ACHN (cell line): ENCODE measurements at regions not wholly inside any gene's neighbourhood (a gene's known extent, or its start where the extent isn't known, plus 50 kb on each side); places are given as distances from the start of the nearest gene placed in this dataset.

Source experiments
- DNase-seq: peaks from one replicate; pipeline ENCODE4 v3.0.0-alpha.2; 2015
- in situ Hi-C: cut with HindIII; loops from 2 replicates; pipeline ENCODE4 v1.10.0; 2017; ENCODE audit warnings: low sequenced_read_pairs, low pct_ligation_motif_present, low pct_unique_long_range_greater_than_20kb

DNA sequence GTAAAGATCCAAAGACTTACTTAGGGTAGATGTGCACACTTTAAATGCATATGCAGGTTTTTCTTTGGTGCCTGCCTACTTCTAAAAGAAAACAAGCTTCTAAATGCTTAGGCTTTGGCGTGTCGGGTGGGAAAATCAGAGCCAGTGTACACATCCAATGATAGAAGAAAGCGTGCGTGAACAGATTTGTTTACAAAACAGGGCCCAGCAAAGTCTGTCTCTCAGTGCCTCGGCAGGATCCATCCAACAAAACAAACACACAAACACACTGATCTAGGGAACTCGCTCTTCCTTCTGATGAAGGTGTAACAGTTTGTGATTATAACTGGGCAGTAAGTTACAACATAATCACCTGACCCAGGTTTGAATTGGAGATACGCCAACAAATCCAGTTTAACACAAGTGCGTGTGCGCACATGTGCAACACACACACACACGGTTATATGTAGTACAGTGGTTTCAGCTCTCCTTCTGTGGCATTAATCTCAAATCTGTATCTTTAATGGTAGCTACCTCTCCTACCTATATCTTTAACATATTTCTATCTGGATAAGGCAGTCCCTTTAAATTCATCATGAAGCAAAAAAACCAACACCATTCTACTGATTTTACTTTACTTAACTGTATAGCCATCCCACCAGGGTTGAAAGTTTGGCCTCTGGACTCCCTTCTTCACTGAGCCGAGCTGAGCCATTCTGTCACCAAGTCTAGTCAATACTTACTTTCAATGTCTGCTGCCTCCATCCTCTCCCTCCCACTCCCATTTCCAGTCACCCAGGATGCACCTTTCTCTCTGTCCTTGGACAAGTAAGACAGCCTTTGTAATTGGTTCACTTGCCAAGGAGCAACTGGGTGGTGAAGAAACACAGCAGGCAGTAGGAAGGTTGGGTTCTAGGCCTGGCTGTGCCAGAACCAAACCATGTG lies 184.4 kb upstream of the KLF14 start:
- DNase-seq, result no peak
- in situ Hi-C loops, result no loop called here

GRCh38 chr7:130919316-130920103 lies 185.5 kb upstream of the KLF14 start:
- in situ Hi-C loops, result no loop called here
- DNase-seq, result no peak

DNA sequence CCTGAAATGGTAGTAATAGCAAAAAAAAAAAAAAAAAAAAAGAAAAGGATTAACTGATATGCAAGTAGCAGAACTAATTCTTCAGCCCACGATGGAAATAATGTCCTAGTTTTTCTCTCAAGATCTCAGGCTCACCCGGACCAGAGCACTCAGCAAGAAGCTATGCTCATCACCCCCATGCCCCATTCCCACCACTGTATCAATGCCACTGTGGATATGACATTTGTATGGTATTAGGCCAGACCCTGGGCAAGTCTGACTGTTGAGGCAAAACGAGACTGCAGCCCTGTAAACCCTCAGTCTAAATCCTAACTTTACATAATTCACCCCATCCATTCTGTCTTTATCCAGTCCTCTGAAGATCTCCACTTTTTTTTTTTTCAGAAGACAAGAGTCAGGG lies 186.1 kb upstream of the KLF14 start:
- in situ Hi-C loops, result no loop called here
- no peak for DNase-seq

DNA sequence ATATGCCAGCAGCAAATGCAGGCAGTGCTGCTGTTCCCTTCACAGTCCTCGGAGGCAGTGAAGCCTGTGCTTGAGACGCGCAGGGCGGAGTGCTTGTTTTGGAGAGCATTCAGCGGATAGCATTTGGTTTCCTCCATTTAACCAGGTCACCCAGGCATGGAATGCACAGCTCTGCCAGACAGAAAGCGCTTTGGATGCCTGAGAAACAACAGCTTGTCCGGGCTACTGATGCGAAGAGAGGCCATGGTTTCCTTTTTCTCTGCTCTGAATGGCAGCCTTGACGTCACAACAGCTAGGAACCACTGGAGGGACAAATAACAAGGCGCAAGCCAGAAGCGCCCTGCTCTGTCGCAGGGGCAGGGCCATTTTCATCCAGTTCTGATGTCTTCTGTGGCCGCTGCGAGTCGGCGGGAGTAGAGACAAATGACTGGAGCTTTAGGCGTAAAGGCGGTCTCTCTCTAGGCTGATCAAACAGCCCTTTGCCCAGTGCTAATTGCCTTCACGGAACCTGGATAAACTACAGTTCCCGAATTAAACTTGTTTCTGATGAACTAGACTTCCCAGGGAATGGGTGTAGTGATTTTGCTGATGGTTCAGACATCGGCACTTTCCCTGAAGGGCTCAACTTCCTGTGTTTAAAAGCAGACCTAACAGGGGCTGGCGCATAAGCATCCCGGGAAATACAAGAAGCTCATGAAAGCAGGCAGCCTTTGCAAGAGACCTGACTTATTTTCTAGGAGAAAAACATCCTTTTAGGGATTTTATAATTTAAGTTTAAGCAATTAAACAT lies 187.6 kb upstream of the KLF14 start:
- in situ Hi-C loops, result no loop called here
- peak; percentile 99 for DNase-seq

GRCh38 chr7:130922206-130923112 lies 188.5 kb upstream of the KLF14 start:
- in situ Hi-C loops, result no loop called here
- no peak for DNase-seq

- in situ Hi-C loops, result no loop called here
- DNase-seq, result no peak
These were observed 189.4 kb upstream of the KLF14 start for GRCh38 chr7:130923365-130923764.

GRCh38 chr7:130923930-130924329 lies 189.9 kb upstream of the KLF14 start:
- no peak for DNase-seq
- in situ Hi-C loops, result no loop called here

- in situ Hi-C loops, result no loop called here
- DNase-seq, result no peak
These were observed 191.3 kb upstream of the KLF14 start for GRCh38 chr7:130925136-130925794.

- DNase-seq, result no peak
These were observed 192.1 kb upstream of the KLF14 start for GRCh38 chr7:130926001-130926691.

DNA sequence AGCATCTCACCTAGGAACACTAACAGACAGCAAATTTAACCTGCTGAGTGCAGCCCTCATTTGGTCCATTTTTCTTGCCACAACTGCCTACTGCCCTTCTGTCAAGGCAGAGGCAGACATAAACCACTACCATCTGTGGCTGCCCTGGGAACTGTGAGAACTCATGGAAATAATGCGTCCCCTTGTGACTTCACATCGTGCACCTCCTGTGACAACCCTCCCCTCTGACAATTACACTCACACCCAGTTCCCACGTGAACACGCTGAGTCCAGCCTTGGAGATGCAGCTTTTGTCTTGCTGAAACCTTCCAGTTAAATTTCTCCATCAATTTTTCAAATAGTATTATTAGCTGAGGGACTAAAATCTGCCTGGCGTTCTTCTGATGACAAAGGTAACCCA lies 193.1 kb upstream of the KLF14 start:
- DNase-seq, result no peak
- in situ Hi-C loops, result no loop called here

More at GRCh38 chr7:130926001-130926691, 192.1 kb upstream of the KLF14 start:
- in situ Hi-C loops, result no loop called here

GRCh38 chr7:130927564-130927963 lies 193.6 kb upstream of the KLF14 start:
- in situ Hi-C loops, result no loop called here

GRCh38 chr7:130929896-130930659 lies 196.1 kb upstream of the KLF14 start:
- DNase-seq, result no peak
- in situ Hi-C loops, result no loop called here

More at GRCh38 chr7:130927564-130927963, 193.6 kb upstream of the KLF14 start:
- no peak for DNase-seq

DNA sequence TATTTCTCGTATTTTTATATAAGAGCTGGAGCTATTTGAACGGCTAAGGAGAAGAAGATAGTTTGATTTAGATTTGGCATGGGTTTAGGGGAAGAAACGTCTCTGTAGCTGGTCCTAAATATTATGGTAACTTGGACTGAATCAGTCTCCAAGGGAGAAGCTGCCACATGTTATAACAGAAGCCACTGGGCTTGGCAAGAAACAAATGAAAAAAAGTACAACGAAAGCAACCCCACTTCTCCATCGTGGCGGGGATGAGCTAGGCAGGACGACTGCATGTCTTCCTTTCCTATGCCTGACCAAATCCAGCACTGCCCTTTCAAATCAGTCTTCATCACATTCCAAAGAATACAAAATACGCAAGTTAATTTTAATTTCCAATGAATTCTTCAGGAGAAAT lies 196.7 kb upstream of the KLF14 start:
- in situ Hi-C loops, result no loop called here
- no peak for DNase-seq

DNA sequence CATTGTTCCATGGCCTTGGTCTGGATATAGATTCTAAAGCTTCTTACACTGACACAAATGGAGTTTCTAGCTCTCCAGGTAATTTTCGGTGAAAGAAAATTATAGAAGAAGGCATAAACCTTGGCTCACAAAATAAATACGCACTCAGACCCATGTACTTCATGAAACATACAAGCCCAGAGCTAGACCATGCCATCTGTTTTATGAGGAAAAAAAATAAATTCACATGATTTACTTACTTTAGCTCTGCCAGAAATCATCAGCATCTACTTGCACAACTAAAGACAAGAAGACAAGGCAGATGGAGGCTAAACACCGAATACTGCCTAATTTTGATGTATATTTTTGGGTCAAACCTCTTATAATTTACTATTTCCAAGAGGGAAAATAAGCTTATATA lies 197.4 kb upstream of the KLF14 start:
- DNase-seq, result no peak
- in situ Hi-C loops, result no loop called here

GRCh38 chr7:130932088-130932487 lies 198.1 kb upstream of the KLF14 start:
- in situ Hi-C loops, result no loop called here
- no peak for DNase-seq

DNA sequence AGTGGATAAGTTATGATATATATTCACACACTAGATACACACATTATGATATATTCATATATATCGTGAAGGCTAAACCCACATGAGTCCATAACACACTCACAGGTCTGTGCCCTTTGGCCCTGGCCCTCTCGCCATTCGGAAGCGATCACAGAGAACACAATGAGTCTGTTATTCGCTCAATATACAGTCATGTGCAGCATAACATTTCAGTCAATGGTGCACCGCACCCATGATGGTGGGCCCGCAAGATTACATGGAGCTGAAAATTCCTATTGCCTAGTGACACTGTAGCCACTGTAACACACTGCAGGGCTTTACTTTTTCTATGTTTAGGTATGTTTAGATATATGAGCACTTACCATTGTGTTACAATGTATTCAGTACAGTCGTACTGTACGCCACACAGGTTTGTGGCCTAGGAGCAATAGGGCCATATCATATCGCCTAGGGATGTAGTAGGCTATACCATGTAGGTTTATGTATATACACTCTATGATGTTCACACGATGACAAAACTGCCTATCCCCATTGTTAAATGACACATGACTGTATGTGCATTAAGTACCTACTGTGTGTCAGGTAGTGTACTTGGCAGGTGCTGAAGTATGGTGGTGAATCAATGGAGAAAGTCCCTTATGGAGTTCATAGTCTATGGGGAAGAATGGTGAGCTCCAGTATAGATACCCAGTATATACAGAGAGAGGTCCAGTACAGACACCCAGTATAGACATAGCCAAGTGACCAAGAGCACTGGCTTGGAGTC lies 198.8 kb upstream of the KLF14 start:
- in situ Hi-C loops, result no loop called here
- DNase-seq, result no peak
